ENCODE measurements at regions not wholly inside any gene's neighbourhood (a gene's known extent, or its start where the extent isn't known, plus 50 kb on each side); places are given as distances from the start of the nearest gene placed in this dataset.

- DNase-seq (ENCODE audit: low read depth, low spot score) (no peak), FAIRE-seq (no peak)
- ChIA-PET CTCF (no interaction called here), POLR2A (no interaction called here)
- Histone ChIP-seq H4K20me1 (replicated peaks; ENCODE audit: control insufficient read depth, extremely low read depth, insufficient read depth, low read length) (no peaks in the 10 kb centered on the region), H3K4me3 (replicated peaks in 1 of 3; ENCODE audit: insufficient read depth in 1 of 3, low read depth in 1 of 3, low read length in 3 of 3) (no peak overlapping the region), H3K27ac (ENCODE audit: insufficient read depth, low read depth, low read length) (no peak overlapping the region), H3K9me3 (replicated peaks; ENCODE audit: control insufficient read depth, insufficient read depth, low read length) (no peaks in the 10 kb centered on the region), H3K36me3 (ENCODE audit: control insufficient read depth in 2 of 2, extremely low read depth in 1 of 2, insufficient read depth in 2 of 2, low read length in 2 of 2) (no peaks in the 10 kb centered on the region), H2AFZ (ENCODE audit: low read depth, low read length) (no peak overlapping the region), H3K79me2 (ENCODE audit: control insufficient read depth, insufficient read depth, low read length) (no peaks in the 10 kb centered on the region), H3K9me1 (replicated peaks; ENCODE audit: control insufficient read depth, extremely low read depth, insufficient read depth, low read length) (no peaks in the 10 kb centered on the region), H3K27me3 (ENCODE audit: control insufficient read depth in 2 of 2, insufficient read depth in 2 of 2, low read length in 2 of 2) (no peaks in the 10 kb centered on the region), H3K9ac (replicated peaks; ENCODE audit: extremely low read depth, insufficient read depth, low read length) (no peak overlapping the region), H3K4me2 (ENCODE audit: insufficient read depth, low read length) (no peak overlapping the region), H3K4me1 (ENCODE audit: control insufficient read depth, extremely low read depth, insufficient read depth, low read length) (no peaks in the 10 kb centered on the region)
- no TSS peak for BruUV-seq (replicated peaks)
- dilution Hi-C loops (cut with MboI; ENCODE audit: extremely low pct_ligation_motif_present, low sequenced_read_pairs) (no loop called here), intact Hi-C loops (cut with micrococcal nuclease) (no loop called here)
- TF ChIP-seq, protein P1, sequence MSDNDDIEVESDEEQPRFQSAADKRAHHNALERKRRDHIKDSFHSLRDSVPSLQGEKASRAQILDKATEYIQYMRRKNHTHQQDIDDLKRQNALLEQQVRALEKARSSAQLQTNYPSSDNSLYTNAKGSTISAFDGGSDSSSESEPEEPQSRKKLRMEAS (IDR thresholded peaks at IDR 0.05; ENCODE audit: insufficient read depth, insufficient read length) = no peak
- no peak for TF ChIP-seq CTCF (IDR thresholded peaks at IDR 0.05; ENCODE audit: extremely low read depth in 1 of 2, insufficient read depth in 1 of 2, low read depth in 1 of 2, low read length in 2 of 2)
- no peak for TF ChIP-seq EZH2 (IDR thresholded peaks at IDR 0.05; ENCODE audit: borderline replicate concordance, low read depth, low read length, severe bottlenecking)
- no peak for TF ChIP-seq GATA2 (IDR thresholded peaks at IDR 0.05; ENCODE audit: insufficient read depth, insufficient read length, low read depth, low read length)
- no peak for TF ChIP-seq JUN (IDR thresholded peaks at IDR 0.05; ENCODE audit: borderline replicate concordance, insufficient read depth, insufficient read length, low read depth)
- TF ChIP-seq FOS (IDR thresholded peaks at IDR 0.05; ENCODE audit: borderline replicate concordance, insufficient read depth, low read length) = no peak
- TF ChIP-seq POLR2AphosphoS5 (IDR thresholded peaks at IDR 0.05; ENCODE audit: insufficient read depth, low read depth, low read length) = no peak
- TF ChIP-seq MYC (IDR thresholded peaks at IDR 0.05; ENCODE audit: low read depth, low read length) = no peak
- no peak for TF ChIP-seq POLR2A (IDR thresholded peaks at IDR 0.05; ENCODE audit: low read depth, low read length)
Measured at GRCh38 chr6:112821476-112821875, 474.3 kb downstream of the RFPL4B start.

Measured in endothelial cell of umbilical vein (primary cell).